ENCODE measurements at regions not wholly inside any gene's neighbourhood (a gene's known extent, or its start where the extent isn't known, plus 50 kb on each side); places are given as distances from the start of the nearest gene placed in this dataset.

DNA sequence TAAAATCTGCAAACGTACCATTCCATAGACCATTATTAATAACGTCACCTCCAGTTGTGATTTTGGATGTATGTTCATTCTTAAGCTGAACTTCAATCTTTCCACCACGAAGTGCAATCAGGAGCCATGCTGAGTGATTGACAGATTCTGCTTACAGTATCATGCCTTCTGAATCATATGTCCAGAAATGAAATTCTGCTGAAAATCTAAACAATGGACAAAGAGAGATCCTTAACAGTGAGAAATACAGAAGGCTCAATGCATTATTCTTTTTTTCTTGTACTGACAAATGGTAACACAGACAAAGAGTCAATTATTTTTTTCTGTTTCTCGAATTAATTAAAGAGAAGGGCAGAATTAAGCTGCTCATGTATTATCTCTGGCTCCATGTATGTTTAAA lies 1114.5 kb downstream of the EPHA3 start:
- FAIRE-seq, result no peak

More for the DNA sequence above, 1114.5 kb downstream of the EPHA3 start:
- Histone ChIP-seq H2BK120ac (replicated peaks; ENCODE audit: low read depth, low read length) (no peak overlapping the region), H3K18ac (ENCODE audit: extremely low read depth, low read length) (no peak overlapping the region), H2BK5ac (ENCODE audit: low read depth, low read length) (no peak overlapping the region), H3K23ac (ENCODE audit: insufficient read length) (no peak overlapping the region), H3K9me3 (ENCODE audit: insufficient read depth in 2 of 2, low read depth in 1 of 2, low read length in 1 of 2) (0 out of 4 replicates have a peak, but pooled peaks cover 0 to 3% of the 10 kb centered on the region in 2 experiments), H4K91ac (replicated peaks; ENCODE audit: insufficient read length, low read length) (no peak overlapping the region), H4K20me1 (replicated peaks in 1 of 2; ENCODE audit: control insufficient read depth in 1 of 2, insufficient read depth in 2 of 2, low read length in 2 of 2) (no peaks in the 10 kb centered on the region), H3K79me2 (ENCODE audit: control insufficient read depth in 1 of 2, insufficient read depth in 2 of 2, low read length in 2 of 2) (no peaks in the 10 kb centered on the region), H2AFZ (ENCODE audit: low read length) (no peak overlapping the region), H3K23me2 (ENCODE audit: low read depth, low read length) (no peaks in the 10 kb centered on the region), H4K8ac (ENCODE audit: extremely low read depth, insufficient read depth, low read length) (no peak overlapping the region), H3K4ac (replicated peaks; ENCODE audit: insufficient read length, low read depth, low read length) (no peak overlapping the region), H3K9ac (replicated peaks in 1 of 4; ENCODE audit: extremely low read depth in 1 of 4, low read depth in 3 of 4, low read length in 3 of 4) (no peak overlapping the region), H3K4me1 (replicated peaks in 1 of 4; ENCODE audit: control insufficient read depth in 3 of 4, insufficient read depth in 4 of 4, low read length in 3 of 4) (no peaks in the 10 kb centered on the region), H2BK15ac (ENCODE audit: low read length) (no peak overlapping the region), H4K5ac (ENCODE audit: insufficient read length, low read depth, low read length) (no peak overlapping the region), H2AK5ac (ENCODE audit: low read depth, low read length) (no peak overlapping the region), H3K4me3 (ENCODE audit: extremely low read depth in 1 of 4, insufficient read depth in 2 of 4, low read depth in 3 of 4, low read length in 4 of 4) (no peak overlapping the region), H2BK20ac (ENCODE audit: low read length) (no peak overlapping the region), H3K14ac (ENCODE audit: insufficient read length) (no peak overlapping the region), H3K56ac (replicated peaks; ENCODE audit: insufficient read length, low read depth, low read length) (no peak overlapping the region), H3K4me2 (ENCODE audit: insufficient read depth in 1 of 2, low read depth in 2 of 2, low read length in 2 of 2) (no peak overlapping the region), H3K27ac (ENCODE audit: low read depth, low read length) (no peak overlapping the region), H2BK12ac (ENCODE audit: low read depth, low read length) (no peak overlapping the region), H3K79me1 (ENCODE audit: low read depth, low read length) (no peaks in the 10 kb centered on the region), H3K36me3 (ENCODE audit: control insufficient read depth in 2 of 4, insufficient read depth in 4 of 4, low read length in 3 of 4) (no peaks in the 10 kb centered on the region), H3K27me3 (replicated peaks in 1 of 4; ENCODE audit: control insufficient read depth in 3 of 4, extremely low read depth in 1 of 4, insufficient read depth in 3 of 4, low read length in 3 of 4) (no peaks in the 10 kb centered on the region)
- 87% methylated on average over 4 of the region's 4 CpGs; no CpG with 5 or more reads in 1 of the 2 experiments for WGBS, 2 experiments (ENCODE audit: extremely low coverage in 1 of 2, insufficient coverage in 1 of 2, insufficient read length in 1 of 2, insufficient replicate concordance in 2 of 2, low coverage in 1 of 2, low lambda C conversion rate in 2 of 2, missing lambda C conversion rate in 1 of 2)
- TF ChIP-seq TBP (IDR thresholded peaks at IDR 0.05; ENCODE audit: low read depth, low read length) (no peak), EGR1 (IDR thresholded peaks at IDR 0.05; ENCODE audit: borderline replicate concordance, low read depth, low read length) (no peak), TEAD4 (IDR thresholded peaks at IDR 0.05; ENCODE audit: low read depth, low read length) (no peak), CEBPB (IDR thresholded peaks at IDR 0.05; ENCODE audit: low read depth, low read length) (no peak), EZH2 (IDR thresholded peaks at IDR 0.05; ENCODE audit: low read depth, low read length, severe bottlenecking) (no peak), POLR2A (IDR thresholded peaks at IDR 0.05; ENCODE audit: control extremely low read depth in 1 of 2, low read depth in 2 of 2, low read length in 2 of 2) (no peak), POU5F1 (IDR thresholded peaks at IDR 0.05; ENCODE audit: low read depth, low read length) (no peak), HDAC6 (IDR thresholded peaks at IDR 0.05; ENCODE audit: low read depth, low read length) (no peak), PHF8 (conservative IDR thresholded peaks at IDR 0.05; ENCODE audit: low read depth, low read length) (no peak), SIX5 (IDR thresholded peaks at IDR 0.05; ENCODE audit: low read depth, low read length) (no peak), TAF1 (IDR thresholded peaks at IDR 0.05; ENCODE audit: low read depth, low read length) (no peak), SP4 (IDR thresholded peaks at IDR 0.05; ENCODE audit: low read length) (no peak)
- ChIA-PET CTCF (ENCODE audit: partially characterized antibody) (no interaction called here), POLR2A (ENCODE audit: partially characterized antibody) (no interaction called here)
- DNase-seq (ENCODE audit: low read depth in 1 of 2, low spot score in 2 of 2), result no peak

All from H1 (cell line).